H1 (cell line): ENCODE measurements at regions not wholly inside any gene's neighbourhood (a gene's known extent, or its start where the extent isn't known, plus 50 kb on each side); places are given as distances from the start of the nearest gene placed in this dataset.

Source experiments
- BCL11A ChIP-seq, 2 experiments: IDR thresholded peaks; one replicate each; pipeline ENCODE4 v1.6.1; 2011; ENCODE audit warnings: low read depth in 2 of 2, low read length in 2 of 2, mild to moderate bottlenecking in 2 of 2
- CBX5 ChIP-seq: fragments of 300-800, 300-1000 bp; sonication (generic); IDR thresholded peaks from 2 replicates; pipeline ENCODE4 v1.7.1; 2016; ENCODE audit warnings: antibody characterized with exemption, low read length, low read depth
- CHD7 ChIP-seq: fragments of 300-600 bp; sonication (generic); IDR thresholded peaks from 2 replicates; pipeline ENCODE4 v1.7.1; 2012; ENCODE audit warnings: low read length, moderate library complexity, mild to moderate bottlenecking, inconsistent platforms; ENCODE audit not compliant: insufficient replicate concordance
- EZH2 ChIP-seq: fragments of 200-600 bp; sonication (generic); IDR thresholded peaks from 2 replicates; pipeline ENCODE4 v1.7.1; 2012; ENCODE audit warnings: low read depth, mild to moderate bottlenecking, moderate library complexity, low read length, inconsistent platforms; ENCODE audit not compliant: severe bottlenecking
- POU5F1 ChIP-seq: IDR thresholded peaks from 2 replicates; pipeline ENCODE4 v1.6.1; 2011; ENCODE audit warnings: low read depth, mild to moderate bottlenecking, low read length, moderate library complexity
- SP1 ChIP-seq: IDR thresholded peaks from 2 replicates; pipeline ENCODE4 v1.6.1; 2011; ENCODE audit warnings: low read depth, low read length
- SUZ12 ChIP-seq: fragments of 200-600 bp; sonication (generic); IDR thresholded peaks from 2 replicates; pipeline ENCODE4 v1.6.1; 2012; ENCODE audit warnings: mild to moderate bottlenecking, inconsistent platforms, low read length, moderate library complexity, mixed read lengths
- TBP ChIP-seq: IDR thresholded peaks from 2 replicates; pipeline ENCODE4 v1.6.1; 2011; ENCODE audit warnings: low read depth, low read length, improper control_type of control experiment

- TF ChIP-seq CHD7 = no peak
- no peak for TF ChIP-seq POU5F1
- TF ChIP-seq CBX5 = no peak
- TF ChIP-seq TBP = no peak
- TF ChIP-seq SP1 = no peak
- TF ChIP-seq EZH2 = no peak
- no peak for TF ChIP-seq BCL11A (IDR thresholded peaks at IDR 0.05; ENCODE audit: low read depth in 2 of 2, low read length in 2 of 2)
- TF ChIP-seq SUZ12 = no peak
- TF ChIP-seq, all 59 proteins: peak for 0
These were observed 268.4 kb downstream of the ACTR3B start (continued) for GRCh38 chr7:153027904-153028303.
